ENCODE measurements at regions not wholly inside any gene's neighbourhood (a gene's known extent, or its start where the extent isn't known, plus 50 kb on each side); places are given as distances from the start of the nearest gene placed in this dataset.
"Not testable (repeated sequence)": the region's sequence is repeated elsewhere in the genome, so short reads cannot be mapped to it uniquely, and the experiment has no call there.

- peak; percentile 59 for DNase-seq (ENCODE audit: low read depth)
Measured at GRCh38 chr3:103991461-103992115, 1375.1 kb upstream of the ALCAM start.

GRCh38 chr3:103992469-103992868 lies 1374.2 kb upstream of the ALCAM start:
- no peak for DNase-seq (ENCODE audit: low read depth)

GRCh38 chr3:104004956-104005355 lies 1361.8 kb upstream of the ALCAM start:
- no peak for DNase-seq (ENCODE audit: low read depth)

- peak; percentile 68 for DNase-seq (ENCODE audit: low read depth)
Measured at GRCh38 chr3:104005815-104006214, 1360.9 kb upstream of the ALCAM start.

- DNase-seq (ENCODE audit: low read depth), result peak; percentile 60
Measured at GRCh38 chr3:104018541-104018940, 1348.2 kb upstream of the ALCAM start.

GRCh38 chr3:104031598-104031997 lies 1335.1 kb upstream of the ALCAM start:
- no peak for DNase-seq (ENCODE audit: low read depth)

- DNase-seq (ENCODE audit: low read depth), result peak; percentile 32
Measured at GRCh38 chr3:104032283-104032682, 1334.4 kb upstream of the ALCAM start.

- DNase-seq (ENCODE audit: low read depth), result no peak
Measured at GRCh38 chr3:104040896-104041295, 1325.8 kb upstream of the ALCAM start.

- DNase-seq (ENCODE audit: low read depth), result not testable (repeated sequence)
Measured at GRCh38 chr3:104043001-104043543, 1323.6 kb upstream of the ALCAM start.

GRCh38 chr3:104044002-104044401 lies 1322.7 kb upstream of the ALCAM start:
- peak; percentile 68 for DNase-seq (ENCODE audit: low read depth)

- peak; percentile 62 for DNase-seq (ENCODE audit: low read depth)
Measured at GRCh38 chr3:104066658-104067057, 1300.1 kb upstream of the ALCAM start.

GRCh38 chr3:104069114-104069513 lies 1297.6 kb upstream of the ALCAM start:
- peak; percentile 85 for DNase-seq (ENCODE audit: low read depth)

- no peak for DNase-seq (ENCODE audit: low read depth)
Measured at GRCh38 chr3:104070906-104071305, 1295.8 kb upstream of the ALCAM start.

GRCh38 chr3:104080088-104080626 lies 1286.6 kb upstream of the ALCAM start:
- DNase-seq (ENCODE audit: low read depth), result no peak

- DNase-seq (ENCODE audit: low read depth), result no peak
Measured at GRCh38 chr3:104088738-104089137, 1278.0 kb upstream of the ALCAM start.

GRCh38 chr3:104089987-104090386 lies 1276.7 kb upstream of the ALCAM start:
- DNase-seq (ENCODE audit: low read depth), result not testable (repeated sequence)

GRCh38 chr3:104101736-104102135 lies 1265.0 kb upstream of the ALCAM start:
- peak; percentile 47 for DNase-seq (ENCODE audit: low read depth)

- peak; percentile 70 for DNase-seq (ENCODE audit: low read depth)
Measured at GRCh38 chr3:104102386-104102785, 1264.3 kb upstream of the ALCAM start.

GRCh38 chr3:104106276-104106675 lies 1260.4 kb upstream of the ALCAM start:
- DNase-seq (ENCODE audit: low read depth), result no peak

- no peak for DNase-seq (ENCODE audit: low read depth)
Measured at GRCh38 chr3:104108522-104108921, 1258.2 kb upstream of the ALCAM start.

- no peak for DNase-seq (ENCODE audit: low read depth)
Measured at GRCh38 chr3:104126463-104126862, 1240.2 kb upstream of the ALCAM start.

- DNase-seq (ENCODE audit: low read depth), result no peak
Measured at GRCh38 chr3:104126864-104127553, 1239.7 kb upstream of the ALCAM start.

- DNase-seq (ENCODE audit: low read depth), result no peak
Measured at GRCh38 chr3:104127830-104128229, 1238.9 kb upstream of the ALCAM start.

Measured in ELR (cell line).